GM23338 (cell line): ENCODE measurements at regions not wholly inside any gene's neighbourhood (a gene's known extent, or its start where the extent isn't known, plus 50 kb on each side); places are given as distances from the start of the nearest gene placed in this dataset.

Source experiments
- CTCF ChIP-seq, 2 experiments: fragments of 200-600 bp in 1 of 2; sonication (generic) in 1 of 2; conservative IDR thresholded peaks; 2 replicates each; pipeline versions ENCODE4 v1.5.1 to v1.6.1; 2016 to 2017; ENCODE audit warnings: antibody characterized with exemption in 2 of 2, low read depth in 2 of 2, mild to moderate bottlenecking in 2 of 2, moderate library complexity in 1 of 2
- ZNF331 ChIP-seq: fragments of 250-450 bp; sonication (Bioruptor Pico); IDR thresholded peaks from 2 replicates; pipeline ENCODE4 v1.5.0; 2020; ENCODE audit warnings: low read depth, mild to moderate bottlenecking, moderate library complexity

DNA sequence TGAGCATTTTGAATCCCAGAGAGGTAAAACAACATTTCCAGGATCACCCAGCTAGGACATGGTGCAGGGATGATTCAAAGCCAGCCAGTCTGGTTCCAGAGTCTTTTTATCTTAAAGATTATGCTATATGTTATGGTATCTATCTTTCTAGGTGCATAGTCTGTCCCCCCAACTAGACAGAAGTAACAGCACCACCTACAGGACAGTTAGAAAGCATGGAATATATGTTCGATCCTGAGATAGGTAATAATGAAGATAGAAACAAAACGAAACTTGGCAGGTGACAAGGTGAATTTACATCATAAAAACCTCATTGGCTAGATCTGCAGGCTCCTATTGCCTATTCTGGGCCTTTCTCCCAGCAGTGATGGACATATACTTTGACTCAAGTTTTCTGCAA is 723.2 kb downstream of the SMARCA1 start:
- TF ChIP-seq ZNF331 (CRISPR knock-in tag), result no peak
- peak; percentile 63 for TF ChIP-seq CTCF (conservative IDR thresholded peaks at IDR 0.05; ENCODE audit: low read depth in 2 of 2)
